ENCODE measurements at regions not wholly inside any gene's neighbourhood (a gene's known extent, or its start where the extent isn't known, plus 50 kb on each side); places are given as distances from the start of the nearest gene placed in this dataset.

DNA sequence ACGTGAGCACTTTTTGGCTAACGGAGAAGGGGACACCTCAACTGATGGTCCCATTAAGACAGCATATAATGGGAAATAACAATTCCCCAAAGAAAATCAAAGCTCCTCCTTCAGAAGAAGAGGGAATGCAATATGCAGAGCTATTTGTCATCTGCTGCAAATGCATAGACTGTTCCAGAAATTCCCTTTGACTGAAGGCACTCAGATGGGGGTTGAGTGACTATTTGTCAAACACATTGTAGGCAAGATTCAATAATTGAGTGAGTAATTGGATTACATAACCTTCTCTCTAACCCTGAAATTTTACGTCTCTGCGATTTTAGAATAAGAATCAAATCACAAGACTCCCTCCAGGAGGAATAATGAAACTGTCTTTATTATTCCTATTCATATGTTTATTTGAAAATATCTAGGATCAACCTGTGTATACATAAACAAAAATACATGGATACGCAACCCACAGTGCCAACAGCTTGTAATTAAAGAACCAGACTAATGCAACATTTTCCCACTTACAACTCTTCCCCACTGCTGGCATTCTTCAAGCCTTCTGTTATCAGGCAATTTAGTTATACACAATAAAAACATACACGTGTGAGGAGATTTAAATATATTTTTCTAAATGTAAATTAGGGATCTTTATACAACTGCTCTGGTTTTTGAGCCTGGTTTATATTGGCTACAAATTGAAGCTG, 256.6 kb downstream of the GBA3 start:
- no peak overlapping the region for H3K4me3 ChIP-seq (ENCODE audit: low read depth, low read length)
- no peak for DNase-seq (ENCODE audit: low read depth)
- TF ChIP-seq, protein P1, sequence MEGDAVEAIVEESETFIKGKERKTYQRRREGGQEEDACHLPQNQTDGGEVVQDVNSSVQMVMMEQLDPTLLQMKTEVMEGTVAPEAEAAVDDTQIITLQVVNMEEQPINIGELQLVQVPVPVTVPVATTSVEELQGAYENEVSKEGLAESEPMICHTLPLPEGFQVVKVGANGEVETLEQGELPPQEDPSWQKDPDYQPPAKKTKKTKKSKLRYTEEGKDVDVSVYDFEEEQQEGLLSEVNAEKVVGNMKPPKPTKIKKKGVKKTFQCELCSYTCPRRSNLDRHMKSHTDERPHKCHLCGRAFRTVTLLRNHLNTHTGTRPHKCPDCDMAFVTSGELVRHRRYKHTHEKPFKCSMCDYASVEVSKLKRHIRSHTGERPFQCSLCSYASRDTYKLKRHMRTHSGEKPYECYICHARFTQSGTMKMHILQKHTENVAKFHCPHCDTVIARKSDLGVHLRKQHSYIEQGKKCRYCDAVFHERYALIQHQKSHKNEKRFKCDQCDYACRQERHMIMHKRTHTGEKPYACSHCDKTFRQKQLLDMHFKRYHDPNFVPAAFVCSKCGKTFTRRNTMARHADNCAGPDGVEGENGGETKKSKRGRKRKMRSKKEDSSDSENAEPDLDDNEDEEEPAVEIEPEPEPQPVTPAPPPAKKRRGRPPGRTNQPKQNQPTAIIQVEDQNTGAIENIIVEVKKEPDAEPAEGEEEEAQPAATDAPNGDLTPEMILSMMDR (IDR thresholded peaks at IDR 0.05; ENCODE audit: insufficient read depth, low read depth, low read length), result no peak

DNA sequence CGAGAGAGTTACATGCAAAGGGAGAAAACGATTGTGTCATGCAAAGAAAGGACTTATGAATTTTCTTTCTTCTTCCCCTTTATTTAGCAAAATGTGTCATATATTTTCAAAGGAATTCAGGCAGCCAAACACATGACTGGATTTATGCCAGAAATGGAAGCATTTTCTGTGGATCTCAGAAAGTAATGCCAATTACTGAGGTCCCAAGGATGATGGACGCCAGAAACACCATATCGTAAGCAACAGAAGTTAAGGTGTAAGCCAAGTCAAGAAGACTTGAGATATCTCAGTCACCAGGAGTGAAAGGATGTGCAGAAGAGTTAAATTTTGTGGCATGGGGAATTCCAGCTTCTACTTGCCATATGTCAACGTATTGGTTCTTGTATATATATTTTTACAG, 255.1 kb downstream of the GBA3 start:
- DNase-seq (ENCODE audit: low read depth), result no peak
- H3K4me3 ChIP-seq (ENCODE audit: low read depth, low read length), result no peak overlapping the region
- TF ChIP-seq, protein P1 (IDR thresholded peaks at IDR 0.05; ENCODE audit: insufficient read depth, low read depth, low read length), result no peak

DNA sequence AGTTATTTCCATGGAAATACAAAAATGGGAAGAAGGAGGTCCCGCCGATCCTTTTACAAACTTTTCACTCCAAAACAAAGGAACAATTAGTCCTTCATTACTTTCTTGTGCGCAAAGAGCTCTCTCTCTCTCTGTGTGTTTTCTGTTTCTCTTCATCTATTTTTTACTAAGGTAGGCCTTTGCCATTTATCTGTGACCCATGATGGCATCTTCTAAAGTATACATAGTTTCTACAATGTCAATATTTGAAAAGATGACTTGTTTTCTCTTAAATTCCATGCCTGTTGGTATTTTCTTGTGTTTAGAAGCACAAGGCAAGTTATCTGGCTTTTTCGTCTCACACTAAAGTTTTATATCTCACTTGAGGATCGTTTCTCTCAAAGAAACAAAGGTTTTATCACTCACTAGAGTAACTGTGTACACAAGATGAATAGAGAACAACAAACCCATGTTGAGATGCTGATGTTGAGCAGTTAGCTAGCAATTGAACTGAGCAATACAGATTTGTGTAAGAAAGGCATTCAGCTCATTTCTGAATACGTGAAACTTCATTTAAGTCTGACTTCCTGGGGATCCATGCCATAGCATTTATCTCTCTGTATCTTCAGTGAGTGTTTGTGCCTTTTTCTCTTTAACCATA, 250.3 kb downstream of the GBA3 start:
- TF ChIP-seq, protein P1 (IDR thresholded peaks at IDR 0.05; ENCODE audit: insufficient read depth, low read depth, low read length), result no peak
- DNase-seq (ENCODE audit: low read depth), result no peak
- no peak overlapping the region for H3K4me3 ChIP-seq (ENCODE audit: low read depth, low read length)

- TF ChIP-seq, protein P1 (IDR thresholded peaks at IDR 0.05; ENCODE audit: insufficient read depth, low read depth, low read length), result no peak
These were observed 249.1 kb downstream of the GBA3 start for GRCh38 chr4:22941688-22942375.

GRCh38 chr4:22932326-22932725, 239.6 kb downstream of the GBA3 start:
- TF ChIP-seq, protein P1 (IDR thresholded peaks at IDR 0.05; ENCODE audit: insufficient read depth, low read depth, low read length), result no peak
- DNase-seq (ENCODE audit: low read depth), result no peak
- H3K4me3 ChIP-seq (ENCODE audit: low read depth, low read length), result no peak overlapping the region

More at GRCh38 chr4:22941688-22942375, 249.1 kb downstream of the GBA3 start:
- DNase-seq (ENCODE audit: low read depth), result no peak
- H3K4me3 ChIP-seq (ENCODE audit: low read depth, low read length), result no peak overlapping the region

DNA sequence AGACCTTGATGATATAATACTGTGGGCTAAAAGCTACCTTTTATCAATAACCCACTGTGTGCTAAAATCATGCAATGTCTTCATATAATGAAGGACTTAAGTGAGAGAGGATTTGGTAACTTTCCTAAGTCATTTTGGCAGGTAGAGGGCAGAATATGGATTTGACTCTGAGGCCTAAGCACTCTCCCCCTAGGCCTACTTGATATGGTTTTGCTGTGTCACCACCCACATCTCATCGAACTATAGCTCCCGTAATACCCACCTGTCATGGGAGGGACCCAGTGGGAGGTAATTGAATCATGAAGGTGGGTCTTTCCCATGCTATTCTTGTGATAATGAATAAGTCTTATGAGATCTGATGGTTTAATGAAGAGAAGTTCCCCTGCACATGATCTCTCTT, 229.7 kb downstream of the GBA3 start:
- H3K4me3 ChIP-seq (ENCODE audit: low read depth, low read length), result no peak overlapping the region
- no peak for DNase-seq (ENCODE audit: low read depth)
- TF ChIP-seq, protein P1 (IDR thresholded peaks at IDR 0.05; ENCODE audit: insufficient read depth, low read depth, low read length), result no peak

All from fibroblast of villous mesenchyme (primary cell).